NT2/D1 (cell line): ENCODE measurements at regions not wholly inside any gene's neighbourhood (a gene's known extent, or its start where the extent isn't known, plus 50 kb on each side); places are given as distances from the start of the nearest gene placed in this dataset.
A peak's percentile ranks its signal among the peaks of the same experiment; 100 is the strongest.

ENCODE experiments used
- DNase-seq: peaks from one replicate; pipeline ENCODE4 v3.0.0-alpha.2; 2011; ENCODE audit warnings: low read depth, low spot score
- H3K27me3 ChIP-seq: 2 replicates; pipeline ENCODE4 v1.6.0; 2011; ENCODE audit warnings: mild to moderate bottlenecking; ENCODE audit not compliant: insufficient read length, insufficient read depth
- H3K36me3 ChIP-seq: 2 replicates; pipeline ENCODE4 v1.6.1; 2011; ENCODE audit warnings: mild to moderate bottlenecking, low read length, mixed read lengths; ENCODE audit not compliant: insufficient read depth, insufficient read length
- H3K4me1 ChIP-seq: 2 replicates; pipeline ENCODE4 v1.5.1; 2011; ENCODE audit not compliant: insufficient read depth, insufficient read length
- H3K4me3 ChIP-seq: 2 replicates; pipeline ENCODE4 v1.5.1; 2011; ENCODE audit warnings: low read depth; ENCODE audit not compliant: insufficient read length
- H3K9ac ChIP-seq: 2 replicates; pipeline ENCODE4 v1.6.0; 2011; ENCODE audit warnings: low read depth; ENCODE audit not compliant: insufficient read length
- H3K9me3 ChIP-seq: 2 replicates; pipeline ENCODE4 v1.5.1; 2011; ENCODE audit warnings: mild to moderate bottlenecking, low read length; ENCODE audit not compliant: insufficient read depth
- SUZ12 ChIP-seq: IDR thresholded peaks from 2 replicates; pipeline ENCODE4 v1.6.1; 2011; ENCODE audit not compliant: insufficient read length, insufficient read depth; ENCODE audit errors: extremely low read depth
- YY1 ChIP-seq: IDR thresholded peaks from 2 replicates; pipeline ENCODE4 v1.6.1; 2011; ENCODE audit not compliant: insufficient read length, insufficient read depth
- ZNF274 ChIP-seq: IDR thresholded peaks from 2 replicates; pipeline ENCODE4 v1.6.1; 2011; ENCODE audit warnings: mild to moderate bottlenecking, low read depth, low read length

DNA sequence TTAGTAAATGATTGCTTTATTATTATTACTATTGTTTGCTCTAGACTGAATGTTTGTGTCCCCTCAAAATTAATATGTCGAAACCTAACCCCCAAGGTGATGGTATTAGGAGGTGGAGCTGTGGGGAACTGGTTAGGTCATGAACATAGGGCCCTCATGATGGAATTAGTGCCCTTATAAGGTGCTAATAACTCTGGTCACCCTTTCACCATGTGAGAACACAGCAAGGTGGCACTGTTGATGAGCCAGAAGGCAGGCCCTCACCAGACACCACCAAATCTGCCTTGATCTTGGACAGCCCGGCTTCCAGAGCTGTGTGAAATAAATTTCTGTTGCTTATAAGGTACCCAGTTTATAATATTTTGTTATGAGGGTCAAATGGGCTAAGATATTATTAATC is 95.8 kb downstream of the BDNF start:
- no peaks in the 10 kb centered on the region for H3K27me3 ChIP-seq
- no peak overlapping the region for H3K9ac ChIP-seq
- H3K4me1 ChIP-seq, result no peaks in the 10 kb centered on the region
- H3K36me3 ChIP-seq, result no peaks in the 10 kb centered on the region
- TF ChIP-seq ZNF274 (no peak), YY1 (no peak), SUZ12 (no peak)
- H3K9me3 ChIP-seq, result no peaks in the 10 kb centered on the region
- DNase-seq, result no peak
- no peak overlapping the region for H3K4me3 ChIP-seq

DNA sequence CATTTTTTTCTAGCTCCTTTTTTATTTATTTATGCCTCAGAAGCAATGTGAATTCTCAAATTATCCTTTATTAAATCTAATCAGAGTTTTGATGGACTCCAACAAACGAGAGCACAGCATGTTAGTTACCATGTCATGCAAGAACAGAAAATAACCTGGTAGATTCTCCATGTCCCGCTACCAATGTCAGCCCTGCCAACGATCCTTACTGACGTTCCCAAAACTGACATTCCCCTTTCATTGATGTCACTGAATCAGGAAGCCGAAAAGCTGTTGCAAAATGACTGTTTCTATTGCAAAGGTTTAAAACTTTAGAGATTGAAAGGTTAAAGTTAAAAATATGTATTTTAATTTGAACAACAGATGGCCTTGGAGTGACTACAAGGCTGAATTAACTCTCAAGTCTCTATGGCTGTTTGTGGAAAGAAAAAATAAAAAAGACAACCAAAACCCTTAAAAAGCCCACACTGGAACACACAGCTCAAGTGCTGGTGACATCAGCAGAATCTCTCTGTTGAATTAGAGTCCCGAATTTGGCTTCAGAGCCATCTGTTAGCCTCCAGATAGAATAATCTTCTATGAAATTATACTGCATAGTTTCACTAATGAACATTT is 96.8 kb downstream of the BDNF start:
- Histone ChIP-seq H3K4me1 (no peaks in the 10 kb centered on the region), H3K9ac (no peak overlapping the region), H3K27me3 (no peaks in the 10 kb centered on the region), H3K9me3 (no peaks in the 10 kb centered on the region), H3K36me3 (no peaks in the 10 kb centered on the region), H3K4me3 (no peak overlapping the region)
- no peak for DNase-seq
- TF ChIP-seq ZNF274, result no peak
- no peak for TF ChIP-seq SUZ12
- TF ChIP-seq YY1, result no peak

DNA sequence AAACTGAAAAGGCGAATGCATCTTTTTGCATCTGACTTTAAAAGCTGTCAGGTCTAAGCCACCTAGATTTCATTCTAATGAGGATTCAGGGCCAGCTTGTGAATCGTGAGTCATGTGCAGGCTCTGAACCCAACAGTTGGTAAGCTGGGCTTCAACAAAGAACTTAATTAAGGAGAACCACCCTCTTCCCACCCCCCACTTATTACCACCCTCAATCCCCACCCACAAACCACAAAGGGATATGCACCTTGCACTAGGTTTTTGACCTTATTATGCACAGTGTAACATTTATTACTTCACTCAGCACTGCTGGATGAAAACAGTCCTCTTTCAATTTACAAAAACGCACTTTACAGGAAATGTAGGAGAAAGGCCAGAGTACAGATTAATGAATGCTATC is 94.1 kb upstream of the LIN7C start:
- Histone ChIP-seq H3K9me3 (no peaks in the 10 kb centered on the region), H3K4me3 (no peak overlapping the region), H3K9ac (no peak overlapping the region), H3K27me3 (no peaks in the 10 kb centered on the region), H3K36me3 (no peaks in the 10 kb centered on the region), H3K4me1 (no peaks in the 10 kb centered on the region)
- no peak for DNase-seq
- no peak for TF ChIP-seq ZNF274
- no peak for TF ChIP-seq YY1
- TF ChIP-seq SUZ12, result no peak

DNA sequence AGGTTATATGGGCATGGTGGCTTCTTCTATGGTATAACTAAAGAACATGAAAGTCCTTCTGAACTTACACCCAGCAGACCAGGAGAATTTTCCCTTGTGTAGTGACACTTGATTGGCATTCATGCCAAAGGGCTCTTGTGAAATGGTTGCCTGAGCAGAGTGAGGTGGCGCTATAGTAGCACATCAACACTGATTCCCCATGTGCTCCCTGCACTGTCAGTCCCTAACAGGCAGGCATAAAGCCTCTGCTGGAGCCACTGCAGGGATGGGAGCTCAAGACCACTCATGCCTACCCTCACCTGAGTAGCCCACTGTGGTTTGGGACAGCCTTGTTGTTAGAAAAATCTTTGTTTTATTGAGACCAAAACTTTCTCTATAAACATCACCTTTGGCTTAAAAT is 92.6 kb upstream of the LIN7C start:
- TF ChIP-seq ZNF274, result no peak
- TF ChIP-seq YY1, result no peak
- TF ChIP-seq SUZ12, result no peak
- Histone ChIP-seq H3K9me3 (no peaks in the 10 kb centered on the region), H3K36me3 (no peaks in the 10 kb centered on the region), H3K4me1 (no peaks in the 10 kb centered on the region), H3K27me3 (no peaks in the 10 kb centered on the region), H3K4me3 (no peak overlapping the region), H3K9ac (no peak overlapping the region)
- no peak for DNase-seq

DNA sequence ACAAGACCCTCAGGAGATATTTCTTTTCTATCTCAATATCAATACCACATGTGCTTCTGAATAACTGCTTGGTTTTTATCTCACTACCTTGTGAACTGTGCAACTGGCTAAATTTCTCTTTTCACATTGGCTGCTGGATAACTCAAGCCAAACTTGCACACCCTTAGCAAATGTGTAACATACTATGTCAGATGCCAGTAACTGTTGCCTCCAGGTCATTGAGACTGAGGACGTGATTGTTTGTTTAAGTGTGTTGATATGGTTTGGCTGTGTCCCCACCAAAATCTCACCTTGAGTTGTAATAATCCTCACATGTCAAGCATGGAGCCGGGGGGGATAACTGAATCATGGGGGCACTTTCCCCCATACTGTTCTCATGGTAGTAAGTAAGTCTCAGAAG is 90.2 kb upstream of the LIN7C start:
- Histone ChIP-seq H3K27me3 (no peaks in the 10 kb centered on the region), H3K4me1 (no peaks in the 10 kb centered on the region), H3K4me3 (no peak overlapping the region), H3K36me3 (no peaks in the 10 kb centered on the region), H3K9ac (no peak overlapping the region), H3K9me3 (no peaks in the 10 kb centered on the region)
- DNase-seq, result no peak
- TF ChIP-seq YY1 (no peak), SUZ12 (no peak), ZNF274 (no peak)

DNA sequence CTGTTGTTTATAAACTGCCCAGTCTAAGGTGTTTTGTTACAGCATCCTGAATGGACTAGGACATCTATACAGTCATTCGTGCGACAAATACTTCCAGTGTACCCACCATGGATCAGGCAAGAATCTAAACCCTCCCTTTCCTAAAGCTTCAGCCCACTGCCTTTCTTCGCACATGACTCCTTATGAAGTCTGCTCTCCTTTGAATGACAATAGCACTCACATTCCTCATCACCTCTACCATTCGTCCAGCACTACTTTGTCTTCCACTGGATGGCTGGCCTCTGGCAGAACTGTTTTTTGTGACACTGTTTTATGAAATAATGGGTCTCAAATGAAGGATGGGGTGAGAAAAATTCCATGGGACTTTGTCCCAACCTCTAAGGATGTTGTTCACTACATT is 89.8 kb upstream of the LIN7C start:
- H3K9me3 ChIP-seq, result no peaks in the 10 kb centered on the region
- H3K36me3 ChIP-seq, result no peaks in the 10 kb centered on the region
- H3K4me1 ChIP-seq, result no peaks in the 10 kb centered on the region
- no peak for TF ChIP-seq YY1
- TF ChIP-seq SUZ12, result no peak
- no peak for TF ChIP-seq ZNF274
- no peak overlapping the region for H3K9ac ChIP-seq
- no peak overlapping the region for H3K4me3 ChIP-seq
- peak; percentile 11 for DNase-seq
- no peaks in the 10 kb centered on the region for H3K27me3 ChIP-seq

DNA sequence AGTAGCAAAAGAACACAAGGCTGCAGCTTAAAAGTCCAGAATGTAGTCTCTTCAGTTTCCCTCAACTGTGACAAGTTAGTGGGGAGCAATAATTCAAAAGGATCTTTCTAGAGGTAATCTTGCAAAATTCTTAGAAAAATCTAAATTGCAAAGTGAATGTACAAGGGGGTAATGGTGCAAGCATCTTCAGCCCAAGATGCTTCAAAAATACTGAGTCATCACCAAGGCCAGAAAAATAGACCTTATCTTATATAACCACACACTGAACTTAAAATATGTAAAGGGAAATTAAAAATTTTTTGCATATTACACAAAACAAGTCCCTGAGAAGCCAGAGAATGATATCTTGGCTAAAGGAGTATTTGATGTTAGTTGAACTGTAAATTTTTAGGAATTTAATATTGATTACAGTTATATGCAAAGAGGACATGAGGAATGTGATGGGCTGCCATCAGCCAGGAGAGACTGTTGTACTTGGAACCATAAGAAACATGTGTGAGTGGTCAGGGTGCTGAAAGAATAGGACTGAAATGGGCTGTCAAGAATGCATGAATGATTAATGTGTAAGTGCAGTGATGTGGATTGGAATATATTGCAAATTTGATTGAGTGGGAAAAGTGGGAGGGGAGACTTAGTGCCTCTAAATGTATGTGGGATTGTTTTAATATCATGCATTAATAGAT is 85.7 kb upstream of the LIN7C start:
- Histone ChIP-seq H3K4me1 (no peaks in the 10 kb centered on the region), H3K4me3 (no peak overlapping the region), H3K36me3 (no peaks in the 10 kb centered on the region), H3K9ac (no peak overlapping the region), H3K9me3 (no peaks in the 10 kb centered on the region), H3K27me3 (no peaks in the 10 kb centered on the region)
- DNase-seq, result no peak
- TF ChIP-seq YY1, result no peak
- no peak for TF ChIP-seq SUZ12
- TF ChIP-seq ZNF274, result no peak

DNA sequence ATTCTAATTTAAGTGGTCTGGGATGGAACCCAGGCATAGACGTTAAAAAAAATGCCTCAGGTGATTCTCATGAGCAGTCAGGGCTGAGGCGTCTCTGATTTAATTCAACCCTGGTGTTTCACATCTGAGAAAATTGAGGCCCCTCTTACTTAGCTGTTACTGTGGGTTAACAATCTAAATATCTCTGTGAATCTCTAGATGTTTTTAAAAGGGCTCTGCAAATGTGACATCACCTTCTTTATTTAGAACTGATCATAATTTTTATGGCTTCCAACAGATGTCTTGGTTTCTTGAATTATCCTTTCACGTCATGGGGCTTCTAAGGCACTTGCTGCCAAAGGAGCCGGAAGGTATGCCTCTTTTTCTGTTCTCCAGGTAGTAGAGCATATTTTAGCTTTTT is 76.1 kb upstream of the LIN7C start:
- no peaks in the 10 kb centered on the region for H3K4me1 ChIP-seq
- TF ChIP-seq YY1, result no peak
- no peak for TF ChIP-seq SUZ12
- no peak for TF ChIP-seq ZNF274
- H3K36me3 ChIP-seq, result no peaks in the 10 kb centered on the region
- no peaks in the 10 kb centered on the region for H3K27me3 ChIP-seq
- no peak overlapping the region for H3K4me3 ChIP-seq
- DNase-seq, result no peak
- H3K9ac ChIP-seq, result no peak overlapping the region
- no peaks in the 10 kb centered on the region for H3K9me3 ChIP-seq
